Naive B cell (primary cell): ENCODE measurements at regions not wholly inside any gene's neighbourhood (a gene's known extent, or its start where the extent isn't known, plus 50 kb on each side); places are given as distances from the start of the nearest gene placed in this dataset.

Experiments
- ATAC-seq, 2 donors: fragments of 150-1000 bp; cut with Tn5 transposase; 2 replicates each; pipeline ENCODE4 v1.10.0; 2021; ENCODE audit warnings: low read depth in 2 of 2, mild to moderate bottlenecking in 2 of 2, moderate library complexity in 2 of 2
- DNase-seq: peaks from one replicate; pipeline ENCODE4 v3.0.0; 2022
- H3K27ac Mint-ChIP-seq, 6 donors: one replicate each; pipeline ENCODE4 v1.8.0; 2020 to 2022; ENCODE audit warnings: mild to moderate bottlenecking in 6 of 6, mixed read lengths in 6 of 6, moderate library complexity in 5 of 6, inconsistent platforms in 2 of 6
- H3K27me3 Mint-ChIP-seq, 3 donors: one replicate each; pipeline ENCODE4 v1.8.0; 2021 to 2022; ENCODE audit warnings: mixed read lengths in 3 of 3, mild to moderate bottlenecking in 1 of 3
- H3K36me3 Mint-ChIP-seq, 2 donors: one replicate each; pipeline ENCODE4 v1.8.0; 2020 to 2022; ENCODE audit warnings: mixed read lengths in 2 of 2, inconsistent platforms in 1 of 2, mild to moderate bottlenecking in 1 of 2
- H3K4me1 Mint-ChIP-seq, 3 donors: one replicate each; pipeline ENCODE4 v1.8.0; 2020 to 2022; ENCODE audit warnings: mixed read lengths in 3 of 3, inconsistent platforms in 1 of 3, mild to moderate bottlenecking in 1 of 3, moderate library complexity in 1 of 3
- H3K4me3 Mint-ChIP-seq, 8 donors: one replicate each; pipeline ENCODE4 v1.8.0; 2020 to 2022; ENCODE audit warnings: mild to moderate bottlenecking in 8 of 8, mixed read lengths in 8 of 8, moderate library complexity in 8 of 8, inconsistent platforms in 2 of 8
- H3K9me3 Mint-ChIP-seq, 7 donors: one replicate each; pipeline ENCODE4 v1.8.0; 2020 to 2022; ENCODE audit warnings: mixed read lengths in 7 of 7, mild to moderate bottlenecking in 5 of 7, inconsistent platforms in 2 of 7, moderate library complexity in 1 of 7

DNA sequence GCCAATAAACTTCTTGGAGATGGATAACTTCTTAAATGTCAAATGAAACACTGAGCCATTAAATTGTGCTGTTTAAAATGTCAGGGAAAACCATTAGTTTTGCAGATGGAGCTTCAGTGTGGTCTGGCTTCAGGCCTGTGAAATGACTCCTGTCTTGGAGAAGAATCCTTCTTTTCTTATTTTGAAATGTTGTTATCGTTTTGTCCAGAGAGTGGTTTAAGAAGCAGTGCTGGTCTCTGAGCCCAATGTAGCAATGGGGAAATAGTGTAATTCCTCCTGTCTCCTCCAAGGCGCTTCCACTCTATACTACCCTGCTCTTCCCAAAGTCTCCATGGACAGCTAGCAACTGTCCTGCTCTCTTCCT lies 177.6 kb downstream of the REEP3 start:
- Mint-ChIP-seq H3K4me3 (peak overlapping the region in 3 of 8 donors; percentile 12 to 66 (median 26)), H3K27me3 (no peaks in the 10 kb centered on the region), H3K27ac (peak overlapping the region in 3 of 6 donors; percentile 40 to 74 (median 52)), H3K36me3 (no peaks in the 10 kb centered on the region), H3K9me3 (peaks cover 0 to 4% (median 0%) of the 10 kb centered on the region in 7 donors), H3K4me1 (peaks cover 22 to 42% (median 35%) of the 10 kb centered on the region in 3 donors)
- DNase-seq (no peak), ATAC-seq (no peak)

- peak overlapping the region in 1 of 8 donors; percentile 5 for H3K4me3 Mint-ChIP-seq
- H3K27ac Mint-ChIP-seq, result peak overlapping the region in 4 of 6 donors; percentile 35 to 63 (median 46)
- ATAC-seq (no peak), DNase-seq (no peak)
- H3K36me3 Mint-ChIP-seq, result no peaks in the 10 kb centered on the region
- no peaks in the 10 kb centered on the region for H3K27me3 Mint-ChIP-seq
- no peaks in the 10 kb centered on the region for H3K9me3 Mint-ChIP-seq
- peaks cover 30 to 45% (median 38%) of the 10 kb centered on the region in 3 donors for H3K4me1 Mint-ChIP-seq
Observed at GRCh38 chr10:63699785-63700613, 178.8 kb downstream of the REEP3 start.

- no peak for ATAC-seq
- Mint-ChIP-seq H3K36me3 (no peaks in the 10 kb centered on the region), H3K27me3 (no peaks in the 10 kb centered on the region), H3K27ac (no peak overlapping the region), H3K4me1 (peaks cover 30 to 45% (median 38%) of the 10 kb centered on the region in 3 donors), H3K4me3 (no peak overlapping the region), H3K9me3 (no peaks in the 10 kb centered on the region)
- no peak for DNase-seq
Observed at GRCh38 chr10:63700631-63701156, 179.5 kb downstream of the REEP3 start.

GRCh38 chr10:63702092-63702491 lies 180.9 kb downstream of the REEP3 start:
- Mint-ChIP-seq H3K27me3 (no peaks in the 10 kb centered on the region), H3K36me3 (no peaks in the 10 kb centered on the region), H3K9me3 (no peaks in the 10 kb centered on the region), H3K4me3 (peak overlapping the region in 1 of 8 donors; percentile 9), H3K4me1 (peaks cover 30 to 45% (median 38%) of the 10 kb centered on the region in 3 donors), H3K27ac (no peak overlapping the region)
- ATAC-seq (no peak), DNase-seq (no peak)

- H3K9me3 Mint-ChIP-seq, result no peaks in the 10 kb centered on the region
- H3K27ac Mint-ChIP-seq, result peak overlapping the region in 5 of 6 donors; percentile 9 to 84 (median 35)
- H3K4me3 Mint-ChIP-seq, result peak overlapping the region in 3 of 8 donors; percentile 1 to 54 (median 4)
- H3K4me1 Mint-ChIP-seq, result peaks cover 29 to 38% (median 33%) of the 10 kb centered on the region in 3 donors
- ATAC-seq (peak; percentile 71 to 79), DNase-seq (peak; percentile 46)
- H3K36me3 Mint-ChIP-seq, result no peaks in the 10 kb centered on the region
- H3K27me3 Mint-ChIP-seq, result no peaks in the 10 kb centered on the region
Observed at GRCh38 chr10:63703113-63703670, 182.0 kb downstream of the REEP3 start.

DNA sequence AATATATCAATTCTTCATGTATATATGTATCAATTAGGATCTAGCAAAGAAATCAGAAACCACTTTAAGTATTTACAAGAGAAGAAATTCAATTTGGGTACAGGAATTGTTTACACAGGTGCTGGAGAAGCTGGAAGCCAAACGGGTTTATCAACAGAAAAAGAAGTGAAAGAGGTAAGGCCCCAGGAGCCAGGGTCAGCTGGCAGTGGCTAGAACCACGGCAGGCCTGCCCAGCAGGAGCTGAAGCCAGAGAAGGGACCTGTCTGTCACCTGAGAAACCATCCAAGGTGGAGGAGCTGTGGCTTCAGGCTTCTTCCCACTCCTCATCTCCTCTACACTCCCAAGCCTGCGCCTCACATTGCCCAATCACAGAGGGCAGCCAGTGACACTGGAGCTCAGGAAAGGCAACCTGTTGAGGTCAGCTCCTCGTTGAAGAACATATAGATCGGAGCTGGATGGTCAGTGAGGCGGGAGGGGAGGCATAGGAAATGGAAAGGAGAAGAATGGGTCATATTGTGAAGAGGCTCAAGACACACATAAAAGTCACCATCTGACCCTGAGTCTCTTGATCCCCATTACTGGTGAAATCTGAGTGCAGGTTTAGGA lies 182.6 kb downstream of the REEP3 start:
- Mint-ChIP-seq H3K36me3 (no peaks in the 10 kb centered on the region), H3K27ac (peak overlapping the region in 3 of 6 donors; percentile 9 to 35 (median 12)), H3K27me3 (no peaks in the 10 kb centered on the region), H3K4me3 (no peak overlapping the region), H3K4me1 (peaks cover 23 to 32% (median 26%) of the 10 kb centered on the region in 3 donors), H3K9me3 (no peaks in the 10 kb centered on the region)
- DNase-seq, result no peak
- ATAC-seq, result no peak

GRCh38 chr10:63707254-63707910 lies 186.2 kb downstream of the REEP3 start:
- no peak overlapping the region for H3K4me3 Mint-ChIP-seq
- no peaks in the 10 kb centered on the region for H3K9me3 Mint-ChIP-seq
- H3K27ac Mint-ChIP-seq, result no peak overlapping the region
- DNase-seq (no peak), ATAC-seq (no peak)
- H3K4me1 Mint-ChIP-seq, result peaks cover 28 to 37% (median 32%) of the 10 kb centered on the region in 3 donors
- H3K36me3 Mint-ChIP-seq, result no peaks in the 10 kb centered on the region
- H3K27me3 Mint-ChIP-seq, result no peaks in the 10 kb centered on the region

- Mint-ChIP-seq H3K4me1 (peaks cover 23 to 38% (median 26%) of the 10 kb centered on the region in 3 donors), H3K27ac (no peak overlapping the region), H3K36me3 (no peaks in the 10 kb centered on the region), H3K4me3 (no peak overlapping the region), H3K9me3 (no peaks in the 10 kb centered on the region), H3K27me3 (no peaks in the 10 kb centered on the region)
- ATAC-seq (no peak), DNase-seq (no peak)
Observed at GRCh38 chr10:63708421-63708820, 187.2 kb downstream of the REEP3 start.

- H3K9me3 Mint-ChIP-seq, result no peaks in the 10 kb centered on the region
- H3K36me3 Mint-ChIP-seq, result no peaks in the 10 kb centered on the region
- peak overlapping the region in 3 of 8 donors; percentile 1 to 10 (median 2) for H3K4me3 Mint-ChIP-seq
- DNase-seq (no peak), ATAC-seq (peak in 1 of 2 donors; percentile 30)
- H3K27me3 Mint-ChIP-seq, result no peaks in the 10 kb centered on the region
- peak overlapping the region in 1 of 6 donors; percentile 39 for H3K27ac Mint-ChIP-seq
- peaks cover 13 to 31% (median 20%) of the 10 kb centered on the region in 3 donors for H3K4me1 Mint-ChIP-seq
Observed at GRCh38 chr10:63710703-63711102, 189.5 kb downstream of the REEP3 start.

DNA sequence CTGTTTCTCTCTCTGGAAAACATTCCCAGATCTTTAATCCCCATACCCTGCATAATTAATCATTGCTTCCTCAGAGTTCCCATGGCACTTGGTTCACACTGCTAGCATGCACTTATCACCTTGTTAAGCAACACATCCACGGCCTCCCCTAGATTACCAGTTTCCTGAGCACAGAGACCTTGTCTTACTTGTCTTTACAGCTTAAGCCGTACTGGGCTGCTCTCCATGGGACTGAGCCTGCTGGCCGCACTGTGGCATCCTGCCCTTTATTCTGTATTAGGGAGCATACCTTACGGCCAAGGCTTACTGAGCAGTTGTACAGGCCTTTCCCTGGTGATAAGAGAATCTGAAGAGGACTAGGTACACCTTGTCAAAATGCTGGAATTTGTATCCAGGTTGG lies 190.2 kb downstream of the REEP3 start:
- H3K4me3 Mint-ChIP-seq, result no peak overlapping the region
- H3K27me3 Mint-ChIP-seq, result no peaks in the 10 kb centered on the region
- ATAC-seq, result no peak
- peaks cover 19 to 31% (median 24%) of the 10 kb centered on the region in 3 donors for H3K4me1 Mint-ChIP-seq
- peak overlapping the region in 1 of 6 donors; percentile 39 for H3K27ac Mint-ChIP-seq
- DNase-seq, result no peak
- no peaks in the 10 kb centered on the region for H3K9me3 Mint-ChIP-seq
- no peaks in the 10 kb centered on the region for H3K36me3 Mint-ChIP-seq

- peaks cover 19 to 31% (median 24%) of the 10 kb centered on the region in 3 donors for H3K4me1 Mint-ChIP-seq
- no peak for DNase-seq
- no peaks in the 10 kb centered on the region for H3K27me3 Mint-ChIP-seq
- peak overlapping the region in 1 of 6 donors; percentile 13 for H3K27ac Mint-ChIP-seq
- no peak for ATAC-seq
- no peaks in the 10 kb centered on the region for H3K36me3 Mint-ChIP-seq
- H3K9me3 Mint-ChIP-seq, result no peaks in the 10 kb centered on the region
- H3K4me3 Mint-ChIP-seq, result no peak overlapping the region
Observed at GRCh38 chr10:63711867-63712716, 190.9 kb downstream of the REEP3 start.

DNA sequence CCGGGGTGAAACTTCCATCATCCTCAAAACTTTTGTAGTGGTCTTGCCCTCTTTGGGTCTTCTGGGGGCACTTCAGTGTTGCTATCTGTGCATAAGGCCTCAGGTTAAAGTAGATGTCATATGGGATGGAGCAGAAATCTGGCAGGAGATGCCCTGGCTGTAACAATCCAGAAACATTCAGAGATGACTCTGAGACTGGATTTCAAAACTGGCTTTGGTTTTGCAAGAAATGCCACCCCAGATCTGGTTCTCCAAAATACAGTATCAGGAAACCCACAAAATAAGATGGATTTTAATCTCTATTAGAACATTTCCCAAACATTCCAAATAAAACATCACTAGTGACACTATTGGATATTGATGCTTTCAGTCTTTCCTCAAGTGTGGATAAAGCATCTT lies 191.5 kb downstream of the REEP3 start:
- no peak for ATAC-seq
- no peak for DNase-seq
- H3K4me1 Mint-ChIP-seq, result peaks cover 19 to 31% (median 24%) of the 10 kb centered on the region in 3 donors
- no peaks in the 10 kb centered on the region for H3K9me3 Mint-ChIP-seq
- H3K4me3 Mint-ChIP-seq, result no peak overlapping the region
- no peaks in the 10 kb centered on the region for H3K27me3 Mint-ChIP-seq
- H3K36me3 Mint-ChIP-seq, result no peaks in the 10 kb centered on the region
- peak overlapping the region in 2 of 6 donors; percentile 56 to 83 for H3K27ac Mint-ChIP-seq
